ENCODE measurements at regions not wholly inside any gene's neighbourhood (a gene's known extent, or its start where the extent isn't known, plus 50 kb on each side); places are given as distances from the start of the nearest gene placed in this dataset.

DNA sequence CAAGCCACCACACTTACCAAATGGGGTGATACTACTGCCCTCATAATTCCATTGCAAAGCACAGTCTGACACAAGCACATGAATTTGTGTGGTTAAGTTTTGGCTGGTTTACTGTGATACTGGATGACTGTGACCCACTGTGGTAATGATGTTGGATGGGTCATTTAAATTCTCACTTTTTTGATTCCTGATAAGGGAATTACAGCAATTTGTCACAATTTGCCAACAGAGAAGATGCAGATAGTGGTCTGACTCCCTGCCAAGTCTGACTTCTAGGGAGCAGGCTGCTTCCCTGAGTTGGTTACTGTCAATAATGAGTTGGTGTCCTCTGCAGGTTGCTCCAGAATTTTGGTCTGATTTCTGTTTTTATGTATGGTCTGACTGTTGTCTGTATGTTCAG, 731.9 kb downstream of the MTRR start:
- TF ChIP-seq CTCF (IDR thresholded peaks at IDR 0.05; ENCODE audit: low read depth, low read length) = no peak
- TF ChIP-seq MAX (IDR thresholded peaks at IDR 0.05; ENCODE audit: low read depth, low read length) = no peak
